ENCODE measurements at regions not wholly inside any gene's neighbourhood (a gene's known extent, or its start where the extent isn't known, plus 50 kb on each side); places are given as distances from the start of the nearest gene placed in this dataset.

GRCh38 chr6:141117874-141118273, 1014.9 kb upstream of the GJE1 start:
- no peak for TF ChIP-seq CTCF (IDR thresholded peaks at IDR 0.05; ENCODE audit: poor library complexity)
- no peak for TF ChIP-seq EZH2phosphoT487 (IDR thresholded peaks at IDR 0.05; ENCODE audit: low read depth, severe bottlenecking, unreplicated experiment)

Measured in hepatocyte (in vitro differentiated cells).